HAP-1 (cell line): ENCODE measurements at regions not wholly inside any gene's neighbourhood (a gene's known extent, or its start where the extent isn't known, plus 50 kb on each side); places are given as distances from the start of the nearest gene placed in this dataset.
"Not testable (repeated sequence)": the region's sequence is repeated elsewhere in the genome, so short reads cannot be mapped to it uniquely, and the experiment has no call there.

ENCODE experiments used
- DNase-seq, 2 experiments: peaks; one replicate each; pipeline ENCODE4 v3.0.0-alpha.2; 2016 to 2020; ENCODE audit warnings: low spot score in 2 of 2
- H3K27me3 ChIP-seq: fragments of 250-450 bp; sonication (Bioruptor Pico); 2 replicates; pipeline ENCODE4 v1.5.1; 2020; ENCODE audit warnings: low read depth, mild to moderate bottlenecking, moderate library complexity
- H3K36me3 ChIP-seq: fragments of 250-450 bp; sonication (Bioruptor Pico); replicated peaks from 2 replicates; pipeline ENCODE4 v1.5.1; 2020; ENCODE audit warnings: mild to moderate bottlenecking
- H3K4me1 ChIP-seq: fragments of 250-450 bp; sonication (Bioruptor Pico); 2 replicates; pipeline ENCODE4 v1.5.1; 2020; ENCODE audit warnings: mild to moderate bottlenecking
- H3K4me3 ChIP-seq: fragments of 250-450 bp; sonication (Bioruptor Pico); 2 replicates; pipeline ENCODE4 v1.5.1; 2020; ENCODE audit warnings: mild to moderate bottlenecking, moderate library complexity
- H3K9me3 ChIP-seq: fragments of 250-450 bp; sonication (Bioruptor Pico); 2 replicates; pipeline ENCODE4 v1.5.1; 2020; ENCODE audit warnings: mild to moderate bottlenecking, moderate library complexity
- in situ Hi-C: fragments of 300-500 bp; cut with MboI; formaldehyde crosslinking; loops from 3 replicates; pipeline ENCODE4 v1.14.3; 2020; ENCODE audit warnings: low sequenced_read_pairs, inconsistent platforms, mixed read lengths

DNA sequence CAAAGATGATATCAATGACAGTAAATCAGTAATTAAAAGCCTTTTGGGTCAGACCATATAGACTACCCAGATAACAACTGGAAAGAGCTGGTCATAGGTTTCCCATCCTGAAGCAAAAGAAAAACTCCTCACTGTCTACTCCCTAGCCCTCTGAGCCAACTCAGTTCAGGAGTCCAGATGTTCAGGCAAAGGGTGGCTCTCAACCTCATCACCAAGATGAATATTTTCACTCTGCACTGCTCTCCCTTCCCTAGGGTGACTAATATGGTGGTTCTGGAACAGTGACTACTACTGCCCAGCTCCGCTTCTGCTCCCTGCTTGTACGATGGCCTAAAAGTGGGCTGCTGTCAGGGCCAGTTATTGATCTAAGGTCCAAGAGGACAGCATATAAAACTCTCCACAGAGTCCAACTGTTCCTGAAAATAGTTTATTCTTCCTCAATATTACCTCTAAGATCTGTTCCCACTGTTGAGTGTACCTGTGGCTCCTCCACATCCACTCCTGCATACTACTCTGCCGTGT is 263.4 kb upstream of the SLC30A5 start:
- H3K4me1 ChIP-seq = no peaks in the 10 kb centered on the region
- H3K9me3 ChIP-seq = no peaks in the 10 kb centered on the region
- H3K27me3 ChIP-seq = peaks cover 2% of the 10 kb centered on the region; the same call in 1 of the 2 replicates
- in situ Hi-C loops = no loop called here
- no peak for DNase-seq
- H3K36me3 ChIP-seq = no peaks in the 10 kb centered on the region
- H3K4me3 ChIP-seq = no peak overlapping the region

DNA sequence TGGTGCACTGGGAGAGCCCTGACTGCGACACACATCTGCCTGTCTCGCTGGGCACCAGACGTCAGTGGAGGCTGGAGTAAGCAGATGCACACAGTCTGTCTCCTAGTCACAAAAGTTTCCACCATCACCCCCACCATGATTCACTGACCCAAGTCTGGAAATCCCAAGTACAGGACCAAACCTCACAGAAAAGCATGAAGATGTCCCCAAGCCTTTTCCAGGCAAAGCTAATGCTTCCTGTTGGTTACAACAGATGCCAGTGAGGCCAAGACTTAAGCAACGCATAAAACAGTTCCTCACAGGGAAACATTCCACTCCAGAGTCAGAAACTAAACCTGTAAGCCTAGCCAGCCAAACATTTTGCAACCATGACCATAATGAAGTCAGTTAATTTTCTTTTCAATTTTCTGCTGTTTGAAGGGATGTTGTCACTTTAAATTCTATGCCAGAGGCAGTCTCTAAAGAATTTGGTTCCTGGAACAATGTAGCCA is 259.3 kb upstream of the SLC30A5 start:
- no peak for DNase-seq
- in situ Hi-C loops = no loop called here
- no peaks in the 10 kb centered on the region for H3K9me3 ChIP-seq
- no peaks in the 10 kb centered on the region for H3K27me3 ChIP-seq
- H3K4me3 ChIP-seq = no peak overlapping the region
- H3K4me1 ChIP-seq = no peaks in the 10 kb centered on the region
- H3K36me3 ChIP-seq = no peaks in the 10 kb centered on the region

DNA sequence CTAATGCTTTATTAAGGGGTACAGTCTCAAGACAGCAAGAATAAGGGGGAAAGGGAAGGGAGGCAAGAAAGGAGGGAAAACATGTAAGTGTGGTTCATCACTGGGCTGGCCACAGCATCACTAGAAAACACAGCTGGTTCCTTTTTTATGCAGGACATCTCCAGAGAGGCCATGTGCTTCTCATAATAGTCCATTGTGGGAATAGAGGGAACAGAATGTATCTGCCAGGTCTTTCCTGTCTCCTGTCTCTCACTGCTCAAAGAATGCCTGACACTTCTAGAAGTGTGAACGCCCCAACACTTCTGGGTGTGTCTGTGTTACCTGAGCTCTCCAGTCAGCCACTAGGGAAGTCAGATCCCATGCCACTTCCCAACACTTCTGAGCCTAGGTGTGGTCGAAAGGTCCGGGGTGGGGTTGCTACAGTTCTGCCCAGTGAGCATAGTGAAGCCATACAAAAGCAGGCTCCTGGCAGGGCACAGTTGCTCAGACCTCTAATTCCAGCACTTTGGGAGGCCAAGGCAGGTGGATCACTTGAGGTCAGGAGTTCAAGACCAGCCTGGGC is 255.6 kb upstream of the SLC30A5 start:
- in situ Hi-C loops = no loop called here
- Histone ChIP-seq H3K4me3 (no peak overlapping the region), H3K27me3 (no peaks in the 10 kb centered on the region), H3K4me1 (no peaks in the 10 kb centered on the region), H3K9me3 (no peaks in the 10 kb centered on the region), H3K36me3 (no peaks in the 10 kb centered on the region)
- DNase-seq = no peak

DNA sequence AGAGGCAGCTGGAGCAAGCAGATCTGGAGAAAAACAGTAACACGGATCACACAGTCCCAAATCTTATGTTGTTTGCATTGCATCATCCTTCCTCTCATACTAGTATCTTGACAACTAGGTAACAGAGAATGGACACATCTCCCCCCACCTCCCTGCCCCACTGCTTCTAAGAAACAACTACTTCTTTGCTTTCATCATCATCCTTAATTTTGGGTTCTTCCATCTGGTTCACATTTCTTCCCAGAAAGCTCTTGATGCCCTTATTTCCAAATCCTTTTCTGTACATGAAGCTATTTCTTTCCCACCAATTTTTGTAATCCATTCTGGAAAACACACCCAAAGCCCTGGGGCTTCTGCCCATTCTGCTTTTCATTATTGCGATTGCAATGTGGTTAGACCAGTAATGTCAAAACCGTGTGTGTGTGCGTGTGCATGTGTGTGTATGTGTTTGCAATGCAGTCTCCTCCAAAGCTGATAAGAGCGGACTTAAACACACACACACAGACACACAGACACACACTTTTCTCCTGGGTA is 254.7 kb upstream of the SLC30A5 start:
- Histone ChIP-seq H3K4me1 (no peaks in the 10 kb centered on the region), H3K9me3 (no peaks in the 10 kb centered on the region), H3K36me3 (no peaks in the 10 kb centered on the region), H3K4me3 (no peak overlapping the region), H3K27me3 (no peaks in the 10 kb centered on the region)
- in situ Hi-C loops = no loop called here
- no peak for DNase-seq

DNA sequence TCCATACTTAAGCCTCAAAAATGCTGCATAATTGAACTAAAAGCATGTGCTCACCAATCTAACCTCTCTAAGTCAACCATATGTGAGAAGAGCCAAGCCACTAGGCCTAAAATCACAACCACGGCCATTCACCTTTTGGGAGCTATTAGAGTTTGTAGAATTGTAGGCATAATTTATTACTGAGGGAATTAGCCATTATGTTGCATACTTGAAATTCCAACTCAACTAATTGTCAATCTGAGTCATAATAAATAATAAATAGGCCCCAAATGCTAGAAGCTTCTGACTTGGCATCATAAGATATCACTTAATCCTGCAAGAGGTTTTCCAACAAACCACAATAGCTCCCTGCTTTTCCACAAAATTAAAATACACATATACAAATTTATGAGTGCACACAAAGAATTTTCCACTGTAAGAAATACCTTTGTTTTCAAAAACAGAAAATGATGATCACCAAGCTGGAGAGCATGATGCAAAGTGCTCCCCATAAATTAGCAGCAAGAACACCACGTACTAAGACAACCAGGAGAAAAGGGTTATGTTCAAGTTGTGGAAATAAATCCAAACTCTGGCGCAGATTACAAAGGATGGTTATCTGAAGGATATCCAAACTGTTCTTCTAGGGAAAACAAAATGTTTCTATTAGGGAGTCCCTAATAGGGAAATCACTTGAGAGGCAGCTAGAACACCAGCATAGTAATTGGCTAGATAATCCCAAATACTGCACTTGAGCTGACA is 250.0 kb upstream of the SLC30A5 start:
- Histone ChIP-seq H3K9me3 (no peaks in the 10 kb centered on the region), H3K4me3 (no peak overlapping the region), H3K36me3 (no peaks in the 10 kb centered on the region), H3K27me3 (no peaks in the 10 kb centered on the region), H3K4me1 (no peaks in the 10 kb centered on the region)
- in situ Hi-C loops = no loop called here
- no peak for DNase-seq

DNA sequence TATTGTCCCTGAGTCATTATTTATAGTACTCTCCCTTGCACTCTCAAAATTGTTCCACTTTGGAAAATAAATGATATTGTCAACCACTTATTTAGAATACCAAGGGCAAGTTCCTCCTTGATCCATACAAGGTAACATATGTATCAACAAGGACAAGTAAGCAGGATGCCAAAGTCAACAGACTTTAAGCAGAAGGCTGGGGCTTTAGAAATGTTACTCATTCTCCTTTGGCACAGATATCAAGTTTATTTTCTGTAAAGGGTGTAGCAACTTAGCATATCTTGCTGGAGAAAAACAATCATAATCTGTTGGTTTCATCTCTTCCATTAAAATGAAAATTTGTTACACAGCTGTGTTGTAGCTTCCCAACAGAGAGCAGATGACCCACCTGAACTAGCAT is 248.7 kb upstream of the SLC30A5 start:
- Histone ChIP-seq H3K9me3 (no peaks in the 10 kb centered on the region), H3K27me3 (no peaks in the 10 kb centered on the region), H3K4me1 (no peaks in the 10 kb centered on the region), H3K4me3 (no peak overlapping the region), H3K36me3 (no peaks in the 10 kb centered on the region)
- no peak for DNase-seq
- in situ Hi-C loops = no loop called here

DNA sequence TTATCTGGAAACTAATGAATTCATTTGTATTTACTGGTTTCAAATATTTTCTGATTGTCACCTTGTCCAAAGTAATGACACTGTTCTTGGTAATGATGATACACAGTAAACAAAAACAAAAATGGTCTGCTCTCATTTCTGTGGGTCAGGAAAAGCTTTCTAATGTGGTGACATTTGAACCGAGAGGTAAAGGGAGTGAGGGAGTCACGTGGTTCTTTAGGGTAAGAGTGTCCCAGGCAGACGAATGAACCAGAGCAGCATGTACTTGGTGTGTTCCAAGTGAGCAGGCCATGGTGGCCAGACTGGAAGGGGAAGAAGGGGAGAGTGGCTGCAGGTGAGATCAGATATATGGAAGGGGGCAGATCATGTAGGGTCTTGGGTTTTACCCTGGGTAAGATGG is 247.0 kb upstream of the SLC30A5 start:
- Histone ChIP-seq H3K36me3 (no peaks in the 10 kb centered on the region), H3K4me1 (no peaks in the 10 kb centered on the region), H3K27me3 (no peaks in the 10 kb centered on the region), H3K4me3 (no peak overlapping the region), H3K9me3 (no peaks in the 10 kb centered on the region)
- in situ Hi-C loops = no loop called here
- DNase-seq = no peak

DNA sequence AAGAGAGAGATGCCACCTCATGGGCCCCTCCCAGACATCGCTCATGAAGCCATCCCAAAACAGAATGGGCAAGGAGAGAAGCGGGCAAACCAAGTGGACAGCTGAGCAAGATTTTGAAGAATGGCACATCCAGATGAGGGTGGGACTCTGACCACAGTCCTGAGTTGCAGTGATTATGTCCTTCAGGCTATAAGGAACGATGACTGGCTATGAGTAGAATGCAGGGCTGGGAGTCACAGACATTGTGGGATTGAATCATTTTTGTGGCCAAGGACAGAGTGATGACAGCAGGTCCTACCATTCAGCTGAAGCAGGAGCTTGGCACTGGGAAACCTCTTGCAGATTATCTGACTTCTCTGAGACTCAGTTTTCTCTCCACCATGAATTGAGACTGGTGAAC is 245.7 kb upstream of the SLC30A5 start:
- H3K36me3 ChIP-seq = no peaks in the 10 kb centered on the region
- no peak overlapping the region for H3K4me3 ChIP-seq
- no peaks in the 10 kb centered on the region for H3K9me3 ChIP-seq
- no peak for DNase-seq
- in situ Hi-C loops = no loop called here
- no peaks in the 10 kb centered on the region for H3K4me1 ChIP-seq
- no peaks in the 10 kb centered on the region for H3K27me3 ChIP-seq

DNA sequence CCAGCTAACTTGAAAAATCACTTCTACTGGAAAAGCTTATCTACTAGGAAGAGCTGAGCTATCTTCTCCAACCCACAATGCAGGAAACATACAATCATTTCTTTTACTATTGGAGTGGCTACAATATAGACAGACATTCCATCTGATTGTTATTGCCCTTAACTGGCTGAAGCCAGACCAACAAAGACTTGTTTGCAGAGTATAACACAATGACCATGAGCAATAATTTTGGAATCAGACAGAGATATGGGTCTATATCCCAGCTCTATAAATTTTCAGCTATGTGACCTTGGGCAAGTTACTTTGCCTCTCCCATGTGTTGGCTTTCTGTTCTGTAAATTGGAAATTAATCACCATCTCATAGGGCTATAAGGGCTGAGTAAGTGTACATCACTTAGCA is 244.7 kb upstream of the SLC30A5 start:
- DNase-seq = no peak
- in situ Hi-C loops = no loop called here
- Histone ChIP-seq H3K4me3 (no peak overlapping the region), H3K9me3 (no peaks in the 10 kb centered on the region), H3K27me3 (no peaks in the 10 kb centered on the region), H3K36me3 (no peaks in the 10 kb centered on the region), H3K4me1 (no peaks in the 10 kb centered on the region)

DNA sequence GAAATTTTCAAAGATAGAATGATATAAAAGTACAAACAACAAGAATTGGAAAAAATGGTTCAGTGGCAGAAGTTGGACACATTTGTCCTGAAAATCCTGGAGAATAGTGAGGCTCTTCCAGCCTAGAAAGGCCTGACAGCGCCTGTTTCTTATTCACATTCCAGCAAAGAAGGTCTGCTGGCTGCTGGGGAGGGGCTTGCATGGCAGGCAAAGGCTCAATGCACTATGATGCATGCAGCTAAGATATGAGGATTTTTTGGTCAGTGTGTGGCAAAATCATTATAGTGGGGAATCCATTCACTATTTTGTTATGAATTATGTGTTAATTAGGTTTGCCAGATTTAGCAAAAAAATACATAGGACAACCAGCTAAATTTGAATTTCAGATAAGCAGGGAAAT is 243.9 kb upstream of the SLC30A5 start:
- in situ Hi-C loops = no loop called here
- H3K36me3 ChIP-seq = no peaks in the 10 kb centered on the region
- H3K27me3 ChIP-seq = no peaks in the 10 kb centered on the region
- DNase-seq = no peak
- no peaks in the 10 kb centered on the region for H3K9me3 ChIP-seq
- no peak overlapping the region for H3K4me3 ChIP-seq
- no peaks in the 10 kb centered on the region for H3K4me1 ChIP-seq

DNA sequence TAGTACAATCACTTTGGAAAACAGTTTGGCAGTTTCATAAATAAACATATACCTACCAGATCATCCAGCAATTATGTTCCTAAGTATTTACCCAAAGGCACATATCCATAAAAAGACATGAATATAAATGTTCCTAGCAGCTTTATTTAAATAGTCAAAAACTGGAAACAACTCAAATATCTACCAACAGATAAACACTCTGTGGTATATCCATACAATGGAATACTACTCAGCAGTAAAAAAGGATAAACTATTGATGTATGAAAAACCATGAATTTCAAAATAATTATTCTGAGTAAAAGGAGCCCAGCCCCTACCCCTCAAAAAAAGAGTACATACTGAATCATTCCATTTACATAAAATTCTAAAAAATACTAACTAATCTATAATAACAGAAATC is 232.7 kb upstream of the SLC30A5 start:
- in situ Hi-C loops = no loop called here
- H3K9me3 ChIP-seq = no peaks in the 10 kb centered on the region
- H3K36me3 ChIP-seq = no peaks in the 10 kb centered on the region
- no peaks in the 10 kb centered on the region for H3K27me3 ChIP-seq
- DNase-seq = no peak
- H3K4me1 ChIP-seq = no peaks in the 10 kb centered on the region
- no peak overlapping the region for H3K4me3 ChIP-seq

DNA sequence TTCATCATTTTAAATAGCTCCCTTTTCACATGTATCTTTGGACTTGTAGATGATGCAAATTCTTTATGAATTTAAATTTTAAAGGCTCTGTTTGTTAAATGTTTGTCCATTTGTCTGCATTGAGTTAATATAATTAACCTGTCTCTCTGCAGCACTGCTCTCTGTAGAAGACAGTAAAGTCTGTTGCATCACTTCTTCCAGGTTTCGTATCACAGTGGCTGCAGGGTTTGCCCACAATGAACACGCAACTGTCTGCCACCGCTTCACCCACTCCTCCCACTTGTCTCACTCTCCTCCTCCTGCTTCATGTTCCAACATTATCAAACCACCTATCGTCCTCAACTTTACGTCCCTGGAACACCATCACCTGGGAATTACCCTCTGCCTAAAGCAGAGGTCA is 231.3 kb upstream of the SLC30A5 start:
- Histone ChIP-seq H3K9me3 (no peaks in the 10 kb centered on the region), H3K4me1 (no peaks in the 10 kb centered on the region), H3K27me3 (no peaks in the 10 kb centered on the region), H3K4me3 (no peak overlapping the region), H3K36me3 (no peaks in the 10 kb centered on the region)
- in situ Hi-C loops = no loop called here
- DNase-seq = no peak

DNA sequence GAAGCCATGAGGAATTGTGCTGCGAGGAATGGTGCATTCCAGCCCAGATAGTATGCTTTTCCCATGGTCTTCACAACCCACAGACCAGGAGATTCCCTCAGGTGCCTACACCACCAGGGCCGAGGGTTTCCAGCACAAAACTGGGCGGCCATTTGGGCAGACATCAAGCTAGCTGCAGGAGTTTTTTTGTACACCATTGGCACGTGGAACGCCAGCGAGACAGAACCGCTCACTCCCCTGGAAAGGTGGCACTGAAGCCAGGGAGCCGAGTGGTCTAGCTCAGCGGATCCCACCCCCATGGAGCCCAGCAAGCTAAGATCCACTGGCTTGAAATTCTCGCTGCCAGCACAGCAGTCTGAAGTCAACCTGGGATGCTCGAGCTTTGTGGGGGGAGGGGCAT is 228.6 kb upstream of the SLC30A5 start:
- H3K4me3 ChIP-seq, H3K9me3 ChIP-seq, H3K36me3 ChIP-seq, in situ Hi-C loops, H3K4me1 ChIP-seq, DNase-seq, H3K27me3 ChIP-seq: not testable (repeated sequence)

DNA sequence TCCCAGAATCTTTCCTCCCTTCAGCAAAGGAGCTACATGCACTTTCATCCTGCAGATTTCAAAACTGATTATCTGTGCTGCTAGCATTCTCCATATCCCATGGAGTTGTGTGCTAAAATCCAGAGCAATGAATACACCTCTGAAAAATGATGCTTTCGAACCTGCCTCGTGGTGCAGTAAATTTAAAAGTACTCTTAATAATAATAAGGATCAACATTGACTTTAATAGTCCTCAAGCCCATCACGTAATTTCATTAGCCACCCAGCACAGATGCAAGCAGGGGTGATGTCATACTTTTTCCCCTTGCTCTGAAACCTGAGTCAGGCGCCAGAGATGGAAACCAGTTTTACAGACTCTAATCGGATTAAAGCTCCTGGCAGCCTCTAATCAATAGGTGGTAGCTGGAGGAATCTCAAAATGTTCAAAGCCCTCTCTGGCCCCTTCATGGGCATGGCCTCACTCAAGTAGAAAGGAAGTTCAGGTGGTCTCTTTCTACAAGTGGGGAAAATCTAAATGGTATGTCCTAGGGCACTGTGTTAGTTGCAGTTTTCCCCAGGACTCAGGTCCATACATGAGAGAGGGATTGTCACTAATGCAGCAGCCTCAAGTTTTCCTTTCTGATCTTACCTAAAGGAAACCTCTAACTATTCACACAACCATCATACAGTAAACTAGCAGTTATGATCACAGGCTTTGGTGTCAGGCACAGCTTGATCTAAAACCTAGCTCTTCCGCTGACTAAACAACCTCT is 221.6 kb upstream of the SLC30A5 start:
- no peaks in the 10 kb centered on the region for H3K9me3 ChIP-seq
- H3K4me1 ChIP-seq = no peaks in the 10 kb centered on the region
- in situ Hi-C loops = no loop called here
- H3K27me3 ChIP-seq = peaks cover 5% of the 10 kb centered on the region; the same call in 1 of the 2 replicates
- no peak for DNase-seq
- no peak overlapping the region for H3K4me3 ChIP-seq
- H3K36me3 ChIP-seq = no peaks in the 10 kb centered on the region
